Renal cortex interstitium (tissue), 11 donors: ENCODE measurements at regions not wholly inside any gene's neighbourhood (a gene's known extent, or its start where the extent isn't known, plus 50 kb on each side); places are given as distances from the start of the nearest gene placed in this dataset.

ENCODE experiments used
- DNase-seq, 11 donors: peaks; one replicate each; pipeline ENCODE4 v3.0.0-alpha.2; 2013; ENCODE audit warnings: low read depth in 9 of 11, low spot score in 4 of 11; ENCODE audit errors: extremely low read depth in 1 of 11

DNA sequence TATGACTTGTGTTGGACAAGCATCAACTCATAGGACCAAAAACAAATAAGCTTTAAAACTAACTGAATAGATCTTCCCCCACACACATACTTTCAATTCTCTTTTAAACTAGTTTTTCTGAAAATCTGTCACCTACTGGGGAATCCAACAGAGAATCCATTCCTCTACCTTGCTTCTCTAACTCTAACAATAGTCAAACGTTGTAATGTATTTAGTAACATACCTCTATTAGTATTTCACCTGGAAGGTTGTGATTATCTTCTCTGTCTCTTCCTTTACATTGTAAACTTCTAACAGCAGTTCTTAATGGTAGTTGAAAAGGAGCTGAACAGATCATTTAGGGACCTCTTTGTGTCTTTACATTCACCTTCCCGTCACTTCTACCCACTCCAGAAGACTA, 337.1 kb upstream of the FAM241A start:
- DNase-seq, result no peak

DNA sequence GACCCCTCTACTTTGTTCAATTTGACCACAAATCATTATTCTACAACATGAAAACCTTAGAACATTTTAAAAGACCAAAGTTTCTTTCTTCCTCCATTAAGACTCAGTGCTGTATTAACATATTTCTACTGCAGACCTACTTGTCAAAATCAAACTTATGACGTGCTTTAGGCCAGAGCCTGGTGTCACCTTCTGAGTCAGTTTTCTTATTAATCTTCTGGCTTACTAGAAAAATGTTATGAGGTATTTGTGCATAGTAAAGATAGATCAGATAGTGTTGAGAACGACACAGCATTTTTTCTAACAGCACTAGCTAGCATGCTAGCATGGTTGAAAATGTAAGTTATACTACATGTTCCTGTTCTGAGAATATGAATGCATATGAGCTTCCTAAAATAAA, 333.6 kb upstream of the FAM241A start:
- no peak for DNase-seq

DNA sequence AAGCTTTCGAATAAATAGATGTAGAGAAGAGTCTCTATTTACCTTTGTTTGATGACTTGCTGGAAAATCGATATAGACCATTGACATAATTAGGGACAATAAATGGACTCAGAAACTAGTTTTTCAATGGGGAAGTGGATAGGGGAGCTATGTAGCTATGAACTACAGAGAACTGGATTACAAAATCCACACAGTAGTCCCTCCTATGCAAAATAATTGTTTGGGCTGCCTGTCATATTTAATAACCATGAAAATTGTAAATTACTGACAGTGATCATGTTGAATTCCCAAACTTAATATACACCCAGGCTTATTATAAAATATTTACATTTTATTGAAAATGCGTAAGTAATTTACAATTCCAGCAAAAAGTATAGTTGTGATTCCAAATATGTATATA, 333.1 kb upstream of the FAM241A start:
- no peak for DNase-seq

DNA sequence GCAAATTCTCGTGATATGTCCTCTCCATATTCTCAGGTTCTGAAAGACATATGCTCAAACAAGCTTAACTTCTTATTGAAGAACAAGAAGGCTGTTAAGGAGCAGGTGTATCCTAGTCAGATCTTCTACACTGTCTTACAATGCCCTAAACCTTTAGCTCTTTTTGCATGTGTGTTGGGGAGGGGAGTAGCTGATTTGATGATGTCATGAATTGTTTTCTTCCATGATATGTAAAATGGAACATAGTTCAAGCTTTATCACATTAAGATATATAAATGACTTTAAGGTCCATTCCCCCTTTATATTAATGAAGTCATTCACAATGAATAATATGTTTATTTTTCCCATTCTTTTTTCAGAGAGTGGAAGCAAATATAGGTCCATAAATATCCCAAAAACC, 332.5 kb upstream of the FAM241A start:
- no peak for DNase-seq

DNA sequence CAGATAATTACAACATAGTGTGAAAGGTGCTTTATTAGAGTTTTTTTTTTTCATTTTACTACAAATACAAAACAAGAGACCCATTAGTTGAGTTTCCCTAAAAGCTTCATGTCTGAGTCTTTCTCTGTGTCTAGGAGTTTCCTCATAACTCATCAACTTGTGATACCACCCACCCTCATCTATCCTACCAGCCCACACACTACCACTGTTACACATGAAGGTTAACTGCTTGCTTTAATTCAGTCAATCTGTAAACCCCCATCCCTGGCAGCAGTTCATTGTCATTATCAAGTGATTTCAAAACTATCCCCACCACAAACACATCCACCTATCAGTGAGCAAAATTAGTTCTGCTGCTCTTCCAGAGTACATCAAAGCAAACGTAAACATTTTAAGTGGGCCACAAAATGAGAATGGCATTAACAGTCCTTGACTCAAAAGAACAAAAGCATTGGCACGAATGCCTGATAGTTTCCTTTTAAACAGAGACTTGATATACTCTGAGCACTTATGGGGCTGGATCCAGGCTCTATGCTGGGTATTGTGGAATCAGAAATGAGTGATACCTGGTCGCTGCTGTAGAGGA, 331.6 kb upstream of the FAM241A start:
- DNase-seq, result no peak

DNA sequence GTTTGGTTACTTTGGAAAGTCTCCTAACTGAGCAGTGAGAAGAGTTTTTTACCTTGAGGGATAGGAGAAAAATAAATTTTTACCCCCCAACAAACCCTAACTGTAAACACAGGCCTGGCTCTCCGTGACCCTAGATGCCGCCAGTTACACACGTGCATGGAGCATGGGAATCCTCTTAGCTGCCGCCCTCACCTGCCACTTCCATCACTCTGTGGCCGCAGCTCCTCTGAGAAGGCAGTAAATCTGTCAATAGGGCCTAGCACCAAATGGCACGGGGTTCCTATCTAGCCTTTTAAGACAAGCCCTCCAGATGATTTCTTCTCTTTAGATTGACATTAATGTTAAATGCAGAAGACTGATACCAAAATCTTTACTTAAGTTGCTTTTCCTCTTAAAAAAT, 330.3 kb upstream of the FAM241A start:
- no peak for DNase-seq

DNA sequence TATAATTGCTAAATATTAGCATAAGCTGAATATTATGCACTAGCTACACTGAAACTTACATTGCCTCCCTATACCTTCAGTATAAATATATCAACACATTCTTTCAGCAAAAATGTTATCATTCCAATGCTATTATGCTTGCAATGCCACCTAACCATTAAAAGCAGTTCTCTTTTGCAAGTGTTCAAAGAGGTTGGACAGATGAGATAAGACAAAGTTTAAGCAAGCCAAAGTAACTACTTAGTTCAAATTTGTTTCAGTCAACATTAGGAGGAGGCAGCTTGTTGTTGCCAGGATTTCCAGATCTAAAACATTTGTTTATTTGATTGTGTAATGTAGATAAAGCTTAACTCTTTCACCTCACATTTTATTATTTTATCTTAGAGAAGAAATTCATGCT, 323.9 kb upstream of the FAM241A start:
- DNase-seq, result no peak

DNA sequence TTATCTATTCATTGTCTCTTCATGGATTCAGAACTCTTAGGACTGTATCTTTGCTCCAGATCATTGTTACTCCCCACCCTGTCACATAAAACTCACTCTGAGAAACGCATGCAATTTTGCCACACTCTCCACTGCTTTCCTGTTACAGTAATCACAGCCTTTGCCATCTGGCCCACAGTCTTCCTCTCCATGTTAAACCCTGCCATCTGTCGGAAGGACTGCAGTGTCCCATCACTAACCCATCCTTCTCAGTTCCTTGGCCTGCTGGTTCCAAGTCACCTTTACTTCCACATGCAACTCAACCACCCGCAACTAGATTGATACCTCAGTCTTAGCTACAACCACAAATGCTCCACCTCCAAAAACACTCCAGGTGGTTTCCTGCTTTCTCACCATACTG, 308.7 kb upstream of the FAM241A start:
- no peak for DNase-seq

DNA sequence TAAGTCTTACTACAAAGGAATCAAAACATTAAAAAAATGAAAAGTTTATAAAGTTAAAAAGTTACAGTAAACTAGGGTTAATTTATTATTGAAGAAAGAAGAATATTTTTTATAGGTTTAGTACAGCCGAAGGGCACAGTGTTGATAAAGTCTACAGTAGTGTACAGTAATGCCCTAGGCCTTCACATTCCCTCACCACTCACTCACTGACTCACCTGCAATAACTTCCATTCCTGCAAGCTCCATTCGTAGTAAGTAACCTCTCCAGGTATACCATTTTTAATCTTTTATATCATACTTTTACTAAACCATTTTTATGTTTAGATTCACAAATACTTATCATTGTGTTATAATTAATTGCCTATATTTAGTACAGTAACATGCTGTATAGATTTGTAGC, 307.5 kb upstream of the FAM241A start:
- no peak for DNase-seq

DNA sequence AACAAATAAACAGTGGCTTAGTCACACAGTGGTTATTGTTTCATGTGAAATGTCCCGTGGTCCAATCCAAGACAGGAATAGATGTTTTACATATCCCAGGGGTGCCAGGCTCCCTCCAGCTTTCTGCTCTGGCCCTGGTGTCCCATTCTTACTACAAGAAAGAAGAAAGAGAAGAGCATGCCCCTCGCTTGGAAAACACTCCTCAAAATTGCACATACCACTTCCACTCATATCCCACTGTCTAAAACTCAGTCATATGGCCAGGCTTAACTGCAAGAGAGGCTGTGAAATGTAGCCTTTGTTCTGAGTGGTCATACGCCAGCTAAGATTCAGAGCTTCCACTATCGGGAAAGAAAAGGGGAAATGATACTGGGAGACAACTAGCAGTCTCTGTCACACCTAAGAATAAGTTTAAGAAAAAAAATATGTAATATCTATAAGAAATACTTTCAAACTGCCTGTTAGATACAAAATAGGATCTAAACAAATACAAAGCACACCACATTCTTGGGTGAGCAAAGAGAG, 306.8 kb upstream of the FAM241A start:
- no peak for DNase-seq

DNA sequence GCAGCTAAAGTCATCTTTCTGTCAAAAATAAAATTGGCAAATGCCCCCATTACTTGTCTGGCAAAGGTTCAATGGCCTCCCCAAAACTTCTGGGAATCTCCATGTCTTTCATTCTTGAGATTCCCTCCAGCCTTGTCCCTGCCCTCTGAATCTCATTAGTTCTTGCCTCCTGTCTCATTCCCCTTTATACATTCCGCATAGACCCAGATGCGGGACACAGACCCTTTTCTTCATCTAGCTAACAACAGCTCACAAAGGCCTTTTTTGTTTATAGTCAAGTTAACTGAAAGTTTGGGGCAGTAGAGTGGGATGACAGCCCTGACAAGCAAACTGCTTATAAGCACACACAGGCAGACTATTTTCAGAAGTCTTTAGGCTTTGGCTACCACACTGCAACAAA, 306.1 kb upstream of the FAM241A start:
- no peak for DNase-seq

DNA sequence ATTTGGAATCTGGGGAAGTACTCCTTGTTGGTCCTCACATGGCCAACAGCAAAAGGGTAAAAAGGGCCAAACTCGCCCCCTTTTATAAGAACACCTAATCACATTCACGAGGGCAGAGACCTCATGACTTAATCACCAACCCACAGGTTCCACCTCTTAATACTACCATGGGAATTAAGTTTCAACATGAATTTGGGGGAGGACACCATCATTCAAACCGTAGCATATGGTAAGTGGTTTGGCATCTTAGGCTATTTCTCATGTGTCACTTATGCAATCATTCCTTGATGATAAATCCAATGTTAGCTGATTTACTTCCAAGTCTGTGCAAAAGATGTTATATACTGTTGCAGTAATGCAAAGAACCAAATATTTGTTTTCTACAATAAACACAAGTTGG, 302.9 kb upstream of the FAM241A start:
- DNase-seq, result no peak

DNA sequence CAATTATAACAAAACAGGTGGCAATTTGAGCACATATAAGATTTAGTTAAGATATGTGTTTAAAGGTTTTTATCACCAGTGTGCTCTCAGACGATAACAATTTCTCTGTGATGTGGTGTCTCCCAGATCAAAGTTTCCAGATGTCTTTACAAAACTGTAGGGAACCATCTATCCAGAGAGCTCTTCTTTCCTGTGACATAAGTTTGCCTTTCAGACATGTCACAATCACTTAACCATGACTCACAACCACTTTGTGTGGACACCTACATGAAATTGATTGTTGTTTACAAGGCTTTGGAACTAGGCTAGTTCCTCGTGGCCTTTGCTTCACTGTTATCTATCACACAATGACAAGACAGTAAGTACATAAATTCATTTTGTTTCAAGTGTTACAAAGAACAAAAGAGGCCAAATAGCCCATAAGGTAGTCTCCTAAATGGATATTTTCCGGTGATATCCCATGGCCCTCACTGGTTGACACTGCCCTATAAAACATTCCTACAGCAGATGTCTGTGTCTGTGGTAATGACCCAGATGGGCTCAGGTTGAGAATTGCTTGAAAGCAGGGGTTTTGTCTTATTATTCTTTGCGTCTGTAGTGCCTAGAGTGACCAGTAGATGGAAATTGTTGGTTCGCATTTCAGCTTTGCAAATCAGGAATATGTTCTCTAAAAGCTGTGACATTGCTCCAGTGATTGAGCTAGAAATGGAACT, 297.8 kb upstream of the FAM241A start:
- no peak for DNase-seq

DNA sequence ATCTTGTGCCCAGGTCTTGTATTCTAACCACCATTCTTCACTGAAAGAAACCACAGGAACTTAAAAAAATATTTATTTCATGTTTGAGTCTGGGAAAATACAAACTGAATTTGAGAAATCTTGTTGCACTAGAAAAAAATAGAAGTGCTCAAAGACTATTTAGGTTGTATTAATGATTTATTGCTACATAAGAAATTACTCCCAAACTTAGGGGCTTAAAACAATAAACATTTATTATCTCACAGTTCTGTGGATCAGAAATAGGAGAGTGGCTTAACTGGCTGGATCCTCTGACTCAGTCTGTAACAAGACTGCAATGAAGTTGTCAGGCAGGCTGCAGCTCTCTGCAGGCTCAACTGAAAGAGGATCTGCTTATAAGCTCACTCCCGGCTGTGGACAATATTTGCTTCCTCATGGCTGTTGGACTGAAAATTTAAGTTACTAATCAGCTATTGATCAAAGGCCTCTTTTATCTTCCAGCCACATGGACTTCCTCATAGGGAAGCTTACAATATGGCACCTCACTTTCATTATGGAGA, 295.4 kb upstream of the FAM241A start:
- DNase-seq, result no peak

DNA sequence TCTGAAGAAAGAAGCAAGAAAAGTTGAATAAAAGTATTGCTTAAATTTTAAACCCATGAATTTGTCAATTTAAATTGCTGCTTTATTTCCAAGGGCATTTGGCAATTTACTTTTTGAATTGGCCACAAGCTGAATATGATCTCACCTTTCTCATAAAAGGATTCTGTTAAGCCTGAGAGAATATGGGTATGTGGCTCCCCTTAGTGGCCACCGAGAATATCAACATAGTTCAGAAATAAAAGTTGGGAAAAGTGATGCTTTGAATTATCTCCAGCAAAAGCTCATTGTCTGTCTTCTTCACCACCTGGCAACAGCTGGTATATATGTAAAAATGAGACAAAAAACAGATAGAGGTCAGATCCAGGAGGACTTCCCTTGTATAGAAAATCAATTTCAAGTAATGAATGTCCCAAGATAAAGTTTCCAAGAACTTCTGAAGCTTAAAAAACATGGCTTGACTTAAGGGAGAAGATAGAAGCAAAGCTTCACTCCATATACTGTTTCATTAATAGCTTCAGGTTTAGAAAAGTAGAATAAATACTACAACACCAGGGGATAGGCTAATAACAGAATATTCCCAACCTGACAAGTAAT, 290.7 kb upstream of the FAM241A start:
- DNase-seq, result peak in 9 of 11 donors; percentile 4 to 25 (median 10)

DNA sequence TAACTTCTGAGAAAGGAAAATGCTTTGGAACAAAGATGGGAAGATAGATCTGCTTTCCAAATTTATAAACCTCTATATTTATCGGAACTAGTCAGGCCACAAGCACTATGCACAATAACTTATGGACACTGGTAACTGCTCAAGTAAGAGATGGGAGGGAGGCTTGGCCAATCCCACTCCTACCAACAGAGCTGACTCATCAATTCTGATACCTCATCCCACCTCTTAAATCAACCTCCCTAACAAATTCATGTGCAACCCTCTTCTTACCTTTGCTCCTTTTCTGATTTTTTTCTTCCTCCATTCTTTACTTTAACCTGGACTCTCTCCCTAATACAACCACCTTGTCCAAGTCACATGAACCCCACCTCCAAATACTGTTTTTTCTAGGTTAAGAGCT, 289.9 kb upstream of the FAM241A start:
- no peak for DNase-seq

DNA sequence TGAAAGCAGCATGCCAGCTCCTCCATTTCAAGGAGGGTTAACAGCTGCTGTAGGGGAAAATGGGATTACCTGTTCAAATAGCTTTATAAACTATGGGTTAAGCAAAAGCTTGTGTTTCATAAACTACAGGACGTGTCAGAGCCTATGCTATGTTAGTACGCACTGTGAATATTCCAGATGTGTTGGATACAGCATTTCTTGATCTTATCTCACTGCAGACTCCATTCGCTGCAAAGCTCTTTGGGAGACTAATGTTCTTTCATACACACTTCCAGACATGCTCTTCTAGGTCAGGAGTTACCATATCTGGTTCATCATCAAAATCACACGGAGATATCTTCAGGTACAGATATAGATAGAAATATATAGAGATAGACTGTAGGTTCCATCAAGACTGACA, 281.2 kb upstream of the FAM241A start:
- DNase-seq, result no peak

DNA sequence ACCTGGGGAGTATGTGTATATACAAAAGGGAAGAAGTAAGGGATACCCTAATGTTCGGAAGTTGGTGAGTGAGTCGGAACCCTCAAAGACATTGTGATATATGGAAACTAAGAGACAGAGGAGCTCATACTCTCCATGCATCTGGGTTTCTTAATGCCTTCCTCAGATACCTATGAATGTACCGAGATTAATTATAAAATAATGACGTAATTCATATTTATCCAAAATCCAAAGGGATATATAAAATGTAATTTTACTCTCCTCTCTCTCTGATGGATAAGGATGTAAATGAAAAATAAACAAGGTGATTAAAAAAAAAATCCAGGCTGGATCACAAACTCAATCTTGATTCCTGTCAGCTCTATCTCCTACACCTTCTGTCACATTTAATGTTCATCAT, 275.9 kb upstream of the FAM241A start:
- no peak for DNase-seq

DNA sequence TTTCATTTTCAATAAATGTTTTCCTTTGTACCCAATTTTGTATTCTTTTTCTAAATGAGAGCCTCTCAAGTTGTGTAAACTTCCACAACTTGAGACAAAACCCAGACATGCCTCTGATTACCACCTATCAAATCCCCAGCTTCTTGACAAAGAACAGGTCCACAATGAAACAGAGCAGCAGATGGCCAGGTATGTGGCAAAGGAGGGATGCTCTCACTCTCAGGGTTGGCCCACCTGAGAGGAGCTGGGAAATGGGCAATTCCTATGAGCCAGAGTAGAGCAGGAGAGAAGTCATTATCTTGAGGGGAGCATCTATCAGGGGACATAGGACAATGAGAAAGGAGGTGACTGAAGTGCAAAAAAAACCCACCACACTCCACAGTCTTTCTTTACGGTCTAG, 273.5 kb upstream of the FAM241A start:
- DNase-seq, result no peak

DNA sequence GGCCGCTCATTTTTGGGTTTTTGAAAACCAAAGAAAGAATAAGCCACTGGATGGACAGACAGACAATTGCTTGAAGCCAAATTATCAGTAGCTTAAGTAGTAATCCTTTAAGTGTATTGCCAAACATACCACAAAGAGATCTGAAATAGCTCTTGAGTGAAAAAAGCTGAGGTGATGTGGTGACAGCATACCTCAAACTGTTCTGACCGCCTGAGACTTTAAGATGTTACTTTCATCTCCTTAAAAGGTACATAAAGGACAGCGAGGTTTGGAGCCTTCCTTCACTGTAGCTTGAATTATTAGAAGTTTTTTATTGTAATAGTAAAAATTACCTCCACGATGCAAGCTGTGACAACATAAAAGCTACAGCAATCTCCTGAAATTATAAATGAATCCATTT, 271.5 kb upstream of the FAM241A start:
- no peak for DNase-seq
